Nephron progenitor cell (in vitro differentiated cells): ENCODE measurements at regions not wholly inside any gene's neighbourhood (a gene's known extent, or its start where the extent isn't known, plus 50 kb on each side); places are given as distances from the start of the nearest gene placed in this dataset.

Experiments used
- DNase-seq: peaks from one replicate; pipeline ENCODE4 v3.0.0; 2021
- H3K27ac Mint-ChIP-seq: 2 replicates; pipeline ENCODE4 v1.8.0; 2021; ENCODE audit warnings: mild to moderate bottlenecking, moderate library complexity, mixed read lengths
- H3K27me3 Mint-ChIP-seq: 2 replicates; pipeline ENCODE4 v1.8.0; 2021; ENCODE audit warnings: mild to moderate bottlenecking, low read depth, mixed read lengths; ENCODE audit not compliant: poor library complexity
- H3K36me3 Mint-ChIP-seq: 2 replicates; pipeline ENCODE4 v1.8.0; 2021; ENCODE audit warnings: low read depth, mixed read lengths
- H3K4me1 Mint-ChIP-seq: 2 replicates; pipeline ENCODE4 v1.8.0; 2021; ENCODE audit warnings: mixed read lengths
- H3K4me3 Mint-ChIP-seq: 2 replicates; pipeline ENCODE4 v1.8.0; 2021; ENCODE audit warnings: mild to moderate bottlenecking, moderate library complexity, mixed read lengths
- H3K9me3 Mint-ChIP-seq: 2 replicates; pipeline ENCODE4 v1.8.0; 2021; ENCODE audit warnings: mild to moderate bottlenecking, moderate library complexity, mixed read lengths
- CTCF ChIP-seq: fragments of 200-600 bp; sonication (generic); IDR thresholded peaks from 2 replicates; pipeline ENCODE4 v1.5.0; 2021; ENCODE audit warnings: antibody characterized with exemption

GRCh38 chr10:3476186-3476585 is 303.6 kb upstream of the PITRM1 start:
- no peak for DNase-seq
- H3K4me3 Mint-ChIP-seq = no peak overlapping the region
- H3K4me1 Mint-ChIP-seq = peaks cover 37% of the 10 kb centered on the region
- H3K27me3 Mint-ChIP-seq = peaks cover 9% of the 10 kb centered on the region
- no peak for TF ChIP-seq CTCF
- H3K9me3 Mint-ChIP-seq = peaks cover 10% of the 10 kb centered on the region
- no peak overlapping the region for H3K27ac Mint-ChIP-seq
- H3K36me3 Mint-ChIP-seq = peaks cover 5% of the 10 kb centered on the region

- Mint-ChIP-seq H3K4me1 (peaks cover 41% of the 10 kb centered on the region), H3K36me3 (peaks cover 5% of the 10 kb centered on the region), H3K27me3 (peaks cover 9% of the 10 kb centered on the region), H3K9me3 (peaks cover 14% of the 10 kb centered on the region), H3K4me3 (no peak overlapping the region), H3K27ac (no peak overlapping the region)
- TF ChIP-seq CTCF = no peak
- DNase-seq = no peak
These were observed 302.8 kb upstream of the PITRM1 start for GRCh38 chr10:3475367-3475766.

GRCh38 chr10:3474266-3474665 is 301.7 kb upstream of the PITRM1 start:
- Mint-ChIP-seq H3K27ac (no peak overlapping the region), H3K4me3 (no peak overlapping the region), H3K9me3 (peaks cover 11% of the 10 kb centered on the region), H3K27me3 (peaks cover 9% of the 10 kb centered on the region), H3K4me1 (peaks cover 52% of the 10 kb centered on the region), H3K36me3 (peaks cover 5% of the 10 kb centered on the region)
- no peak for DNase-seq
- no peak for TF ChIP-seq CTCF

- Mint-ChIP-seq H3K9me3 (peaks cover 11% of the 10 kb centered on the region), H3K4me1 (peaks cover 62% of the 10 kb centered on the region), H3K36me3 (peaks cover 5% of the 10 kb centered on the region), H3K4me3 (no peak overlapping the region), H3K27ac (no peak overlapping the region), H3K27me3 (peaks cover 9% of the 10 kb centered on the region)
- no peak for DNase-seq
- TF ChIP-seq CTCF = no peak
These were observed 300.7 kb upstream of the PITRM1 start for GRCh38 chr10:3473271-3473670.

GRCh38 chr10:3472287-3473051 is 299.9 kb upstream of the PITRM1 start:
- peaks cover 11% of the 10 kb centered on the region for H3K9me3 Mint-ChIP-seq
- no peak for DNase-seq
- no peak for TF ChIP-seq CTCF
- peaks cover 64% of the 10 kb centered on the region for H3K4me1 Mint-ChIP-seq
- no peak overlapping the region for H3K4me3 Mint-ChIP-seq
- H3K27me3 Mint-ChIP-seq = peaks cover 9% of the 10 kb centered on the region
- no peak overlapping the region for H3K27ac Mint-ChIP-seq
- H3K36me3 Mint-ChIP-seq = peaks cover 5% of the 10 kb centered on the region

GRCh38 chr10:3471927-3472286 is 299.3 kb upstream of the PITRM1 start:
- peaks cover 5% of the 10 kb centered on the region for H3K36me3 Mint-ChIP-seq

More at GRCh38 chr10:3471927-3472286, 299.3 kb upstream of the PITRM1 start:
- TF ChIP-seq CTCF = no peak
- DNase-seq = no peak
- Mint-ChIP-seq H3K4me3 (no peak overlapping the region), H3K27ac (no peak overlapping the region), H3K27me3 (peaks cover 9% of the 10 kb centered on the region), H3K4me1 (peaks cover 67% of the 10 kb centered on the region), H3K9me3 (peaks cover 11% of the 10 kb centered on the region)
